Ovary (tissue), 7 donors: ENCODE measurements at regions not wholly inside any gene's neighbourhood (a gene's known extent, or its start where the extent isn't known, plus 50 kb on each side); places are given as distances from the start of the nearest gene placed in this dataset.

ENCODE experiments used
- DNase-seq, 5 donors: peaks; one replicate each; pipeline ENCODE4 v3.0.0-alpha.2; 2019 to 2020
- H3K27ac ChIP-seq, 2 donors: fragments of 200-600 bp; one replicate each; pipeline versions ENCODE4 v1.5.1 to v1.8.0; 2019 to 2022
- H3K27me3 ChIP-seq: fragments of 200-600 bp; one replicate; pipeline ENCODE4 v1.8.0; 2022
- H3K36me3 ChIP-seq: fragments of 200-600 bp; sonication (generic); one replicate; pipeline ENCODE4 v1.5.1; 2019
- H3K4me1 ChIP-seq: one replicate; pipeline ENCODE4 v1.8.1; 2013; ENCODE audit warnings: mild to moderate bottlenecking, moderate library complexity; ENCODE audit not compliant: insufficient read depth
- H3K4me3 ChIP-seq: fragments of 200-600 bp; sonication (generic); one replicate; pipeline ENCODE4 v1.5.1; 2017
- H3K9me3 ChIP-seq, 2 donors: fragments of 200-600 bp in 1 of 2; sonication (generic) in 1 of 2; one replicate each; pipeline versions ENCODE4 v1.5.1 to v1.8.1; 2013 to 2019; ENCODE audit warnings: mild to moderate bottlenecking in 1 of 2, moderate library complexity in 1 of 2
- EP300 ChIP-seq: sonication (generic); formaldehyde crosslinking; IDR thresholded peaks from one replicate; pipeline ENCODE4 v1.6.1; 2017; ENCODE audit warnings: antibody characterized with exemption
- POLR2A ChIP-seq: fragments of 450-650 bp; IDR thresholded peaks from one replicate; pipeline ENCODE4 v1.6.1; 2017; ENCODE audit warnings: antibody characterized with exemption, mild to moderate bottlenecking, moderate library complexity
- WGBS, 3 donors: extraction: QIAGEN DNeasy Blood & Tissue Kit in 1 of 3; methylation state at CpG; one replicate each; pipeline versions ENCODE4 v1.1.5 to v1.1.7; 2013 to 2017; 5-methylcytosine and 5-hydroxymethylcytosine counted together
- intact Hi-C, 4 donors: fragments of 100-400 bp; cut with DNase I; formaldehyde crosslinking; loops; one replicate each; pipeline versions ENCODE4 v1.11.0 to v1.15.1; 2022 to 2023
- TF ChIP-seq, protein P1 (sequence below), 3 donors: fragments of 450-650 bp in 2 of 3; fragments of 200-600 bp in 1 of 3; IDR thresholded peaks; one replicate each; pipeline versions ENCODE4 v1.5.1 to v1.8.0; 2016 to 2022; ENCODE audit warnings: antibody characterized with exemption in 3 of 3, mild to moderate bottlenecking in 1 of 3
- donor health status: DM: no; HTN: no; CAD: no; lungs with moderate emphysema.
- donor health status: DM: no; HTN: no; CAD: no.
- donor health status: Bipolar disorder and iron deficiency.
- donor health status: DM: no; HTN: no; CAD: no.
- donor health status: DM: yes; HTN: yes; CAD: no.

- DNase-seq, result no peak
- TF ChIP-seq POLR2A (no peak), EP300 (no peak)
- TF ChIP-seq, protein P1, sequence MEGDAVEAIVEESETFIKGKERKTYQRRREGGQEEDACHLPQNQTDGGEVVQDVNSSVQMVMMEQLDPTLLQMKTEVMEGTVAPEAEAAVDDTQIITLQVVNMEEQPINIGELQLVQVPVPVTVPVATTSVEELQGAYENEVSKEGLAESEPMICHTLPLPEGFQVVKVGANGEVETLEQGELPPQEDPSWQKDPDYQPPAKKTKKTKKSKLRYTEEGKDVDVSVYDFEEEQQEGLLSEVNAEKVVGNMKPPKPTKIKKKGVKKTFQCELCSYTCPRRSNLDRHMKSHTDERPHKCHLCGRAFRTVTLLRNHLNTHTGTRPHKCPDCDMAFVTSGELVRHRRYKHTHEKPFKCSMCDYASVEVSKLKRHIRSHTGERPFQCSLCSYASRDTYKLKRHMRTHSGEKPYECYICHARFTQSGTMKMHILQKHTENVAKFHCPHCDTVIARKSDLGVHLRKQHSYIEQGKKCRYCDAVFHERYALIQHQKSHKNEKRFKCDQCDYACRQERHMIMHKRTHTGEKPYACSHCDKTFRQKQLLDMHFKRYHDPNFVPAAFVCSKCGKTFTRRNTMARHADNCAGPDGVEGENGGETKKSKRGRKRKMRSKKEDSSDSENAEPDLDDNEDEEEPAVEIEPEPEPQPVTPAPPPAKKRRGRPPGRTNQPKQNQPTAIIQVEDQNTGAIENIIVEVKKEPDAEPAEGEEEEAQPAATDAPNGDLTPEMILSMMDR (IDR thresholded peaks at IDR 0.05), result no peak
Measured at GRCh38 chr6:20001286-20001685, 164.1 kb downstream of the ID4 start.

DNA sequence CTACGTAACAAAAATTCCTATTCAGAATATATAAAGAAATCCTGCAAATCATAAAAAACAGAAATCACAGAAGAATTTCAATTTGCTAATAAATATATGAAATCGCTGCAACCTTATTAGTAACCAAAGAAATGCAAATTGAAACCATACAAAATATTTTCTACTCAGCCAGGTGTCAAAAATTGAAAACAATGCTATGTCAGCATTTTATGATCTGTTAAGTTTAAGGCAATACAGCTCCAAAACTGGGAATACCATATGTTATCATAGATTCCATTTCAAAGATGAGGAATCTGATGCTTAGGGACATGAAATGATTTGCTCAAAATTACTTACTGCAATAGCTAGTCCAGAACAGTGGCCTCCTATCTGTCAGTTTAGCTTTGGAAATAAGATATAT lies 168.9 kb downstream of the ID4 start:
- TF ChIP-seq, protein P1 (IDR thresholded peaks at IDR 0.05), result no peak
- no peak for TF ChIP-seq POLR2A
- no peak for TF ChIP-seq EP300

More at GRCh38 chr6:20001286-20001685, 164.1 kb downstream of the ID4 start:
- Histone ChIP-seq H3K27me3 (no peaks in the 10 kb centered on the region), H3K4me3 (no peak overlapping the region), H3K4me1 (no peaks in the 10 kb centered on the region), H3K36me3 (no peaks in the 10 kb centered on the region), H3K9me3 (no peaks in the 10 kb centered on the region), H3K27ac (no peak overlapping the region)
- intact Hi-C loops, result no loop called here
- 76 to 87% (median 80%) methylated on average over 4 of the region's 4 CpGs for WGBS, 3 donors

GRCh38 chr6:20008131-20008530 lies 171.0 kb downstream of the ID4 start:
- TF ChIP-seq POLR2A, result no peak
- TF ChIP-seq, protein P1 (IDR thresholded peaks at IDR 0.05), result no peak
- TF ChIP-seq EP300, result no peak
- H3K36me3 ChIP-seq, result no peaks in the 10 kb centered on the region
- H3K27ac ChIP-seq, result no peak overlapping the region
- intact Hi-C loops, result no loop called here
- H3K27me3 ChIP-seq, result no peaks in the 10 kb centered on the region
- no peak for DNase-seq
- H3K4me1 ChIP-seq, result no peaks in the 10 kb centered on the region
- H3K9me3 ChIP-seq, result no peaks in the 10 kb centered on the region
- 15 to 18% (median 17%) methylated on average over 1 of the region's 1 CpG for WGBS, 3 donors
- H3K4me3 ChIP-seq, result no peak overlapping the region

More for the DNA sequence above, 168.9 kb downstream of the ID4 start:
- DNase-seq, result no peak
- Histone ChIP-seq H3K4me1 (no peaks in the 10 kb centered on the region), H3K36me3 (no peaks in the 10 kb centered on the region), H3K4me3 (no peak overlapping the region), H3K9me3 (no peaks in the 10 kb centered on the region), H3K27me3 (no peaks in the 10 kb centered on the region), H3K27ac (no peak overlapping the region)
- WGBS, 3 donors, result 90 to 92% (median 90%) methylated on average over 2 of the region's 2 CpGs
- intact Hi-C loops, result no loop called here

- 79 to 84% (median 82%) methylated on average over 13 of the region's 13 CpGs for WGBS, 3 donors
- intact Hi-C loops, result no loop called here
- Histone ChIP-seq H3K27me3 (no peaks in the 10 kb centered on the region), H3K27ac (no peak overlapping the region), H3K36me3 (no peaks in the 10 kb centered on the region), H3K9me3 (no peaks in the 10 kb centered on the region), H3K4me1 (no peaks in the 10 kb centered on the region), H3K4me3 (no peak overlapping the region)
- no peak for DNase-seq
- TF ChIP-seq, protein P1 (IDR thresholded peaks at IDR 0.05), result no peak
- no peak for TF ChIP-seq POLR2A
- TF ChIP-seq EP300, result no peak
Measured at GRCh38 chr6:20013066-20013861, 176.1 kb downstream of the ID4 start.
